ENCODE measurements at regions not wholly inside any gene's neighbourhood (a gene's known extent, or its start where the extent isn't known, plus 50 kb on each side); places are given as distances from the start of the nearest gene placed in this dataset.

DNA sequence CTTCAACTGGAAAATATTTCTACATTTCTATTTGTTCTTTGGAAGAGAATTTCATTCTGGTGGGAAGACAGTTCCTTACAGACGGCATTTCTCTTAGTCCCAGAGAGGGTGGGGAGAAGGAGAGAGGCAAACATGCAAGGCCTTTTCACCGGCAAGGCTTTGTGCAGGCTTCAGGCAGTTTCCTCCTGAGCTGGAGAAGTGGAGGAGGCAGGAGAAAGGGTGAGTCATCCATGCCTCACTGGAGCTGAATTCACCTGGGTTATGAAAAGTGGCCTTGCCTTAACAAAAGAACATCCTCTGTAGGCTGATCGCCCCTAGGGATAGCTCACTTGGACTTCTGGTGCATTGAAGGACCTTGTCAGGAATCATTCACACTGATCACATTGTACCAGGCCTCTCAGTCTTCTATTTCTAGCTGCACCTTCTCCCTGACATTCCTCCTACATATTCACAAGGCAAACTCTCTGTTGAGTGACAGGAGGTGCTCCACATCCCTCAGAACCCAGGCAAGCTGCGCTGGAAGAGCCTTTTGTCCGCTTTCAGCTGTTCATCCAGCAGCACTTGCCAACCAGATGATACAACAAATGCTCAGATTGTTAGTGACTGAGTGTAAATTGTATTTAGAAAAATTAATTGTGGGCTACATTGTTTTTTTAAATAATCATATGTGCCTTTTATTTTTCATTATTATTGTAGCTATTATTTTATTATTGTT is 796.1 kb downstream of the DCDC2C start:
- Histone ChIP-seq H3K27ac (no peak overlapping the region), H3K36me3 (ENCODE audit: insufficient read depth, low read length) (no peaks in the 10 kb centered on the region), H3K4me3 (no peak overlapping the region), H3K9ac (ENCODE audit: insufficient read length) (no peak overlapping the region), H3K9me3 (ENCODE audit: low read depth, low read length) (no peaks in the 10 kb centered on the region)
- DNase-seq (ENCODE audit: low read depth, low spot score), result no peak
- no peak for TF ChIP-seq POLR2AphosphoS5 (IDR thresholded peaks at IDR 0.05; ENCODE audit: borderline replicate concordance, low read depth, low read length)
- TF ChIP-seq EZH2 (IDR thresholded peaks at IDR 0.05), result no peak
- TF ChIP-seq FOXP2 (optimal IDR thresholded peaks at IDR 0.05; ENCODE audit: control extremely low read depth, extremely low read length, insufficient read depth), result no peak

DNA sequence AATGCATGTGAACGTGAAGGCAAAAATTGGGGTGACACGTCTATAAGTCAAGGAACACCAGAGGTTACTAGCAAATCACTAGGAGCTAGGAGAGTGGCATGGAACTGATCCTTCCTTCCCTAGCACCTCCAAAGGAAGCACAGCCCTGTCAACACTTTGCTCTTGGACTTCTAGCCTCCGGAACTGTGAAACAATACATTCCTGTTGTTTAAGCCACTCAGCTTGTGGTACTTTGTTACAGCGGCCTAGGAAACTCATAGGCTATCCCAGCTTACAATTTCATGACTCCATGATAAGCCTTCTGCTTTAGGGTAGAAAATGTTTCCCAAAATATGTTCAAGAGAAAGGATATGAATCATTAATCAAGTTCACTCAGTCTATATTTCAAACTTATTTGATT is 798.1 kb downstream of the DCDC2C start:
- Histone ChIP-seq H3K27ac (no peak overlapping the region), H3K4me3 (no peak overlapping the region), H3K36me3 (ENCODE audit: insufficient read depth, low read length) (no peaks in the 10 kb centered on the region), H3K9ac (ENCODE audit: insufficient read length) (no peak overlapping the region), H3K9me3 (ENCODE audit: low read depth, low read length) (no peaks in the 10 kb centered on the region)
- DNase-seq (ENCODE audit: low read depth, low spot score), result no peak
- TF ChIP-seq FOXP2 (optimal IDR thresholded peaks at IDR 0.05; ENCODE audit: control extremely low read depth, extremely low read length, insufficient read depth), result no peak
- TF ChIP-seq POLR2AphosphoS5 (IDR thresholded peaks at IDR 0.05; ENCODE audit: borderline replicate concordance, low read depth, low read length), result no peak
- TF ChIP-seq EZH2 (IDR thresholded peaks at IDR 0.05), result no peak

DNA sequence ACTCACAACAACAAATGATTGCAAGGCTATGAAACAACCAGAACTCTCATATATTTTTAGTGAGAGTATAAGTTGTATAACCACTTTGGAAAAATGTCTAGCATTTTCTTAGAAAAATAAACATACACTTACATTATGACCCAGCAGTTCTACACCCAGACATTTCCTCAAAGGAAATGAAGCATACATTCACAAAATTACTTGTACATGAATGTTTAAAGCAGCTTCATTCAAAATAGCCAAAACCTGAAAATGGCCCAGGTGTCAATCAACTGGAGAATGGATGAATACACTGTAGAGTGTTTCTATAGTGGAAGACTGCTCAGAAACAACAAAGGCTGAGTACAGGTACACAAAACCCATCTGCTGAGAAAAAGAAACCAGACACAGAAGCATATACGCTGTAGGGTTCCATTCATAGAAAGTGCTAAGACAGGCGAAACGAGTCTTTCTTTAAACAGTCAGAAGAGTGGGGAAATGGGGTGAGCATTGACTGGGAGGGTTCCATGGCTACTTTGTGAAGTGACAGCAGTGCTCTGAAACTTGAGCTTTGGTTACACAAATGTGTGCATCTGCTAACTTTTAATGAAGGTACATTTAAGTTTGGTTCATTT is 799.0 kb downstream of the DCDC2C start:
- Histone ChIP-seq H3K9ac (ENCODE audit: insufficient read length) (no peak overlapping the region), H3K9me3 (ENCODE audit: low read depth, low read length) (no peaks in the 10 kb centered on the region), H3K4me3 (no peak overlapping the region), H3K27ac (no peak overlapping the region), H3K36me3 (ENCODE audit: insufficient read depth, low read length) (no peaks in the 10 kb centered on the region)
- TF ChIP-seq POLR2AphosphoS5 (IDR thresholded peaks at IDR 0.05; ENCODE audit: borderline replicate concordance, low read depth, low read length) (no peak), FOXP2 (optimal IDR thresholded peaks at IDR 0.05; ENCODE audit: control extremely low read depth, extremely low read length, insufficient read depth) (no peak), EZH2 (IDR thresholded peaks at IDR 0.05) (no peak)
- DNase-seq (ENCODE audit: low read depth, low spot score), result no peak

DNA sequence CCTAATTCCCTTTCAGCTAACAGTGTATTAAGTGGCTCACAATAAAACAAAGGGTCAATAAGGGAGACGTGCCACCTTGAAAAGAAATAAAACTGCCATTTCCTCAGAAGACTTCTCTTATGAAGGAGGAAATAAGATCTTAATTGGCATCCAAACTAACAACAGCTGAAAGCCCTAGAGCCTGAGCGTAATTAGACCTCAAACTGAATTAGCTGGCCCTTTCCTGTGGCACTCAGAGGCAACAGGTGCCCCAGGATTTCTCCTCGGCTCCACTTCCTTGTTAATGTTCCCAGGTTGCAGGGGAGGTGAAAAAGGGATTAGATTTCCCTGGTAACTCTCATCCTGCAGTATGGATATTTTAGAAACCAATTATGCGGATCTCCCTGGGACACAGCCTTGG is 804.3 kb downstream of the DCDC2C start:
- H3K27ac ChIP-seq, result no peak overlapping the region

DNA sequence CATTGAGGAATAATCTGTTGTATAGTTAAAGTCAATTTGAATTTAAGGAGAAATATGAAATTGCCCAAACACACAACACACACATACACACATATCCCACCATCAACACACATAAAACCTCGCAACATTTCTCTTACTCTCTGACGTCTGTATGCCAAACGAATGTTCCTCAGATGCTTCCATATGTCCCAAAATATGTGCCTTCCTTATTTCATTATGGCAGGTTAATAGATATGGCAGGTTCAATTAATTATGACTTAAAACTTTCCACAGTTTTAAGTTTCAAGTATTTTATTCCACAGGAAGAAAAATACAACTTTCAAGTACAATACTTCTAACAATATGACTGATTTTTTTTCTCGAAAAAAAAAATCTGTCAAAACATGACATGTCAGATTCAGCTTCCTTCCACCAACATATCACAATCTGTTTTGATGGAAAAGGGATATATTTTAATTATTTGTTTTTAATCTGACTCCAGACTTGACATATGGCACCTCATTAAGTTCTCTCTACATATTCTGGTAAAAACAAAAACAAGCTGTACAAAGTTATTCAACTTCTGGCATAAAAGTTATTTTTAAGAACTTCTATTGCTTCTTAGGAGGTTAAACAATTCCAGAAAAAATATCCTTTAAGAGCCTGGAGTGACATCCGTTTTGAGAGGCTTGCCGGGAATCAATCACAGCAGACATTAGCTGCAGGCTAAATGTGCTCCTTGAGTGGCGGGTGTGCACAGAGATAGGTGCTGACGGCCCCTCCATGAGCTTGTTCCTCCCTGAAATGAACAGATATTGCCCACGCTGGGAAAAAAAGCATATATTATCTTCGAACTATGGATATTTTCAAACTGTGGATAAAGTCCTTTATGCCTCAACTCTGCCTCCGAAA is 812.7 kb downstream of the DCDC2C start:
- H3K4me3 ChIP-seq, result no peak overlapping the region
- no peak overlapping the region for H3K9ac ChIP-seq (ENCODE audit: insufficient read length)
- no peaks in the 10 kb centered on the region for H3K9me3 ChIP-seq (ENCODE audit: low read depth, low read length)
- no peak for TF ChIP-seq POLR2AphosphoS5 (IDR thresholded peaks at IDR 0.05; ENCODE audit: borderline replicate concordance, low read depth, low read length)
- TF ChIP-seq EZH2 (IDR thresholded peaks at IDR 0.05), result no peak
- no peak for TF ChIP-seq FOXP2 (optimal IDR thresholded peaks at IDR 0.05; ENCODE audit: control extremely low read depth, extremely low read length, insufficient read depth)
- no peaks in the 10 kb centered on the region for H3K36me3 ChIP-seq (ENCODE audit: insufficient read depth, low read length)
- no peak overlapping the region for H3K27ac ChIP-seq
- DNase-seq (ENCODE audit: low read depth, low spot score), result no peak

More for the DNA sequence above, 804.3 kb downstream of the DCDC2C start:
- H3K4me3 ChIP-seq, result no peak overlapping the region
- H3K9ac ChIP-seq (ENCODE audit: insufficient read length), result no peak overlapping the region
- no peak for TF ChIP-seq FOXP2 (optimal IDR thresholded peaks at IDR 0.05; ENCODE audit: control extremely low read depth, extremely low read length, insufficient read depth)
- TF ChIP-seq EZH2 (IDR thresholded peaks at IDR 0.05), result no peak
- TF ChIP-seq POLR2AphosphoS5 (IDR thresholded peaks at IDR 0.05; ENCODE audit: borderline replicate concordance, low read depth, low read length), result no peak
- no peaks in the 10 kb centered on the region for H3K9me3 ChIP-seq (ENCODE audit: low read depth, low read length)
- no peaks in the 10 kb centered on the region for H3K36me3 ChIP-seq (ENCODE audit: insufficient read depth, low read length)
- DNase-seq (ENCODE audit: low read depth, low spot score), result no peak

DNA sequence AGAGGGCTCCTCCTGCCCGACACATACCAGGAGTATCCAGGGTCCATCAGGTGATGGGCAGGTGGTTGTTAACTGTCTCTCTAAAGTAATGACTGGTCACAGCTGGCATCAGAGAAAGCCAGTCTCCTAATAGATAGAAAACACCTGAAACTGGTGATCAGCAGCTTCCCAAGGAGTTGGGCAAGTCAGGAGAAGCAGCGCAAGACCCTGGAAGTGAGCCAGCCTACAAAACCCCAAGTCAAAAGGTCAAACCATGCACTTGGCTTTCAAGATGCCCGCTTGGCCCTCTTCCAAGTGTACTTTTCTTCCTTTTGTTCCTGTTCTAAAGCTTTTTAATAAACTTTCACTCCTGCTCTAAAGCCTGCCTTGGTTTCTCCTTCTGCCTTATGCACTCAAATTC is 815.2 kb downstream of the DCDC2C start:
- TF ChIP-seq FOXP2 (optimal IDR thresholded peaks at IDR 0.05; ENCODE audit: control extremely low read depth, extremely low read length, insufficient read depth) (no peak), POLR2AphosphoS5 (IDR thresholded peaks at IDR 0.05; ENCODE audit: borderline replicate concordance, low read depth, low read length) (no peak), EZH2 (IDR thresholded peaks at IDR 0.05) (no peak)
- Histone ChIP-seq H3K9me3 (ENCODE audit: low read depth, low read length) (no peaks in the 10 kb centered on the region), H3K9ac (ENCODE audit: insufficient read length) (no peak overlapping the region), H3K27ac (no peak overlapping the region), H3K4me3 (no peak overlapping the region), H3K36me3 (ENCODE audit: insufficient read depth, low read length) (no peaks in the 10 kb centered on the region)
- DNase-seq (ENCODE audit: low read depth, low spot score), result no peak

DNA sequence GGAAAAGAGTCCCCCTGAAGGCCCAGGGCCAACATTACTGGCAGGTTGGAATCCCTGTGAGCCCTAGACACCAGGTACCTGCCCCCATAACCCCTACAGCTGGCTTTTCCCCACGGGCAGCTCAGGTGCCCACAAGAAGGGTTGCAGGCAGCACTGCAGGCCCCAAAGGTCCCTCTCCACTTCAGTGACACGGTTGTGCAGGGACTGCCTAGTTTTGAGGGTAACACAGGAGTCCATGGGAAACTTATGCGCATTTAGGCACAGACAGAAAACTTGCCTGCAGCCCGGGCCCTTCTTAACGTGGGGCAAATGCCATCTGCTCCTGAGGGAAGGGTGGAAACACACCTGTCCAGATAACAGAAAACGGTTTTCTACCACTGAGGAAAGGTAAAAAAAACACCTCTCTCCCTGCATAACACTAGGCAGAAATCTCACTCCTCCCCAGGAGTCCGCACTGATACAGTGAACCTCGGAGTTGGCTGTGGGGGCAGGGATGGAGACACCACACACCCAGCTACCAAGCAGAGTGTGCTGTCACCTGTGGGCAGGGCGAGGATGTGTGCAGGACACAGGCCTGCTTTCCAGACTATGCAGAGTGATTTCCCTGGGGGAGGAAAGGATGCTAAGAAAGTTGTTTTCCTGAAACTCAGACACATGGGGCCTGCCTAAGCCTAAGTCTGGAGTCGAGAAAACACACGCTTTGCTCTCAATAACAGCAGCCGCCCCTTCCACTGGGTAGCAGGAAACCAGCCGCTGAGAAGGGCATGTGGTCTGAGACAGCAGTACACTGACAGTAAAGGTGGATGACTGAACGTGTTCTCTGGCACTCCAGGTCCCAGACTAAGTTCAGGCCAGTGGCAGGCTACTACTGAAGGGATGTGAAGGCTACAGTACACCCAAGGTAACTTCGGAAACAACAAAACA is 819.4 kb downstream of the DCDC2C start:
- no peak for DNase-seq (ENCODE audit: low read depth, low spot score)
- Histone ChIP-seq H3K27ac (no peak overlapping the region), H3K9me3 (ENCODE audit: low read depth, low read length) (no peaks in the 10 kb centered on the region), H3K36me3 (ENCODE audit: insufficient read depth, low read length) (no peaks in the 10 kb centered on the region), H3K4me3 (no peak overlapping the region), H3K9ac (ENCODE audit: insufficient read length) (no peak overlapping the region)
- TF ChIP-seq FOXP2 (optimal IDR thresholded peaks at IDR 0.05; ENCODE audit: control extremely low read depth, extremely low read length, insufficient read depth) (no peak), EZH2 (IDR thresholded peaks at IDR 0.05) (no peak), POLR2AphosphoS5 (IDR thresholded peaks at IDR 0.05; ENCODE audit: borderline replicate concordance, low read depth, low read length) (no peak)
